NCI-H2196 (cell line): ENCODE measurements at regions not wholly inside any gene's neighbourhood (a gene's known extent, or its start where the extent isn't known, plus 50 kb on each side); places are given as distances from the start of the nearest gene placed in this dataset.

Experiments
- DNase-seq: peaks from one replicate; lab custom pipeline; 2025; ENCODE audit not compliant: unreplicated experiment; lab: John Stamatoyannopoulos, UW

DNA sequence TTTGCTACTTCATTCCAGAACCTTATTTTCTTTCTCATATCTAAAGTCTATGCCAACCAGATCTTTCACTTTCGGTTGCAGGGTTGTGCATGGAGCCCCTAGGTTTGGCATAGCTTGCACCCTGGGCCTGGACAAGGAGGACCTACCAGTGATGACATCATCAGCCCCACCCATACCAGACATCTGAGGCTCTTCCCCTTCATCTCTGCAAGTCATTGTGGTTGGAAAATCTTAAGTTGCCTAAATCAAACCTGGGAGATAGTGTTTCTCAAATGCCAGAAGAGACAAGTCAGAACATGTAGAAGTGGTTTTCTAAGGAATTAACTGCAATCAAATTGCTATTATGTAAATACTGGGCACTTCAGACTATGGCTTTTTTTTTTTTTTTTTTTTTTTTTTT is 363.3 kb downstream of the ZNF516 start:
- no peak for DNase-seq

- DNase-seq: no peak
These were observed 364.2 kb downstream of the ZNF516 start for GRCh38 chr18:76130845-76131244.

- DNase-seq: no peak
These were observed 368.7 kb downstream of the ZNF516 start for GRCh38 chr18:76126327-76126726.

DNA sequence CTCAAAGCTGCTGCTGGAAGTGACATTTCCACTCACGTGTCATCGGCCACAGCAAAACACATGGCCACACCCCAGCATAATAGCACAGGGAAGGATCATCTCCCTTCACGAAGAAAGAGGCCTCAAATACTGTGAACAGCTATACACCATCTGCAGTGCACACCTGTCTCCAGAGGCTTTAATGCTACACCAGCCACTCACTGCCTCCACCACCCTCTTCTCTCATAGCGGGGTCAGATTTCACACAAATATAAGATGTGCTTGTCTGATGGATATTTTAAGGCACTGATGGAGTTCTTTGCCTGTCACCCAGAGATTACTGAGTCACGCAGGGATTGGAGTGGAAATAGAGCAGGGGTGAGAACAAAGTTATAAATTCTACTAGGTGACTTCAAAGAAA is 374.0 kb downstream of the ZNF516 start:
- no peak for DNase-seq

- no peak for DNase-seq
These were observed 379.5 kb downstream of the ZNF516 start for GRCh38 chr18:76115580-76115979.

- no peak for DNase-seq
These were observed 381.9 kb downstream of the ZNF516 start for GRCh38 chr18:76113101-76113500.

- no peak for DNase-seq
These were observed 392.4 kb downstream of the ZNF516 start for GRCh38 chr18:76102626-76103025.

GRCh38 chr18:76102156-76102555 is 392.9 kb downstream of the ZNF516 start:
- no peak for DNase-seq

- DNase-seq: no peak
These were observed 395.0 kb downstream of the ZNF516 start for GRCh38 chr18:76099931-76100457.

GRCh38 chr18:76098674-76099411 is 396.2 kb downstream of the ZNF516 start:
- DNase-seq: no peak

DNA sequence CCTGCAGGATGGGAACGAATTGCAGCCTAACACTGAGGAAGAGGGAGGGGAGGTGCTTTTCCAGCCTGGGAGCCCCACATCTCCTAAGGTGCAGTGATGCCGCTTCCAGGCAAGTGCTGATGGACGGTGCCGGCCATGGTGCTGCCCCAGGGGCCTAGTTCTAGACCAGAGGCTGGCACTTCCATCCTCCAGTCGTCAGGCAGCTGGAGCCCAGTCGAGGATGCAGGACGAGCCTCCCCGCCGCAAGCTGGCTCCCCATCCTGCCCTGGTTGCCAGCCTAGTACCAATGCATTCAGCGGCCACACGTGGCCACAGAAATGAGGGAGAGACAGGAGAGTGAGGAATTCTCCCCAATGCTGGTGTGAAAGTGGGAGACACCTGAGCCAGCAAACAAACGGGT is 413.5 kb downstream of the ZNF516 start:
- DNase-seq: no peak

GRCh38 chr18:76080430-76080829 is 414.6 kb downstream of the ZNF516 start:
- no peak for DNase-seq

GRCh38 chr18:76075777-76076176 is 419.3 kb downstream of the ZNF516 start:
- DNase-seq: no peak

DNA sequence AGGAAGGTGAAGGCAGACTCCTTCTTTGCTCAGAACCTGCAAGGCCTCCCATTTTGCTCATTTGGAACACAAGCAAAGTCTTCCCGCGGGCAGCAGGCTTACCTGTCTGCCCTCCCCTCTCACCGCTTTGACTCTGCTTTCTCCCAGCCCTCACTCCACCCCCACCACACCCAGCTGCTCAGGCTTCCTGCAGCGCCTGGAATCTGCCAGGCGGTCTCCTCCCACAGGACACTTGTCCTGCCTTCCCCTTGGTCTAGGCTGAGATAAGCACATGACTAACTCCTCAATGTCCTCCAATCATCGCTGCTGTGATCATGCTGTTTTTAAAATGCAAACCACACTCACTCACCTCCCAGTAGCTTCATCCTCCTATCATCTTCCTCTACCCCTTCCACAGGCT is 430.0 kb downstream of the ZNF516 start:
- no peak for DNase-seq

DNA sequence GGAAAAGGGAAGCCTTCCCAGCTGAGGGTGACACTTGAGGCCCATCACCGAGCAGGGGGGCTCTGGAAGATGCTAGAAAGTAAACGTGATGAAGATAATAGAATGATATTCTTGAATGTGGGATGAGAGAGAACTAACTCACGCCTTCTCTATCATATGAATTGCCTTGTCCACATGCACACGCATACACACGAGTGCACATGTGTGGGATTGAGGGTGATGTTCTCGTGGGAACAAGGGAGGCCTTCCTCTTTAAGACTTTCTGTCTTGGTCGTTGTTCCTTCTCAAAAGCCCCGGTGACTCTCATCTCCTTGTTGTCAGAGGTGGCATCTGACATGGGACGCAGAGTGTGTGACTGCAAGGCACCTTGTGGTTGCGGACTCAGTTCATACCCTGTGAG is 436.9 kb downstream of the ZNF516 start:
- DNase-seq: no peak

DNA sequence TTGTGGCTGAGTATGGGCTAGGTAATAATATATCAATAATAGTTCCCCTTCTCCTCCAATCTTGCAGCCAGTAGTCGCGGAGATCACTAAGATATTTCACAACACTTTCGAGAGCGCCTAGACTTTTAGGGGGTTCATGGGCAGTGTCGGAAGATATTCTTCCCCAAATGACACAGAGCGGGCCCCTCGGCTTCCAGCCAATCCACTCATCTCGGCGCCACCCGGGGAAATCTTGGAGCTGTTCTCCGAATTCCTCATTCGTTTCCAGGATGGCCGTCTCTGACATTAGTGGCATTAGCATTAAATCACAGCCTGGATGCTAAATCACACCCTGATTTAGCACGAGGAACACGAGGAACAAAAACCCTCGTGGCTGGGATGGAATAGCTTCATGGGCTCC is 437.7 kb downstream of the ZNF516 start:
- no peak for DNase-seq

- no peak for DNase-seq
These were observed 438.5 kb downstream of the ZNF516 start for GRCh38 chr18:76056471-76057110.

GRCh38 chr18:76055578-76055977 is 439.5 kb downstream of the ZNF516 start:
- no peak for DNase-seq

DNA sequence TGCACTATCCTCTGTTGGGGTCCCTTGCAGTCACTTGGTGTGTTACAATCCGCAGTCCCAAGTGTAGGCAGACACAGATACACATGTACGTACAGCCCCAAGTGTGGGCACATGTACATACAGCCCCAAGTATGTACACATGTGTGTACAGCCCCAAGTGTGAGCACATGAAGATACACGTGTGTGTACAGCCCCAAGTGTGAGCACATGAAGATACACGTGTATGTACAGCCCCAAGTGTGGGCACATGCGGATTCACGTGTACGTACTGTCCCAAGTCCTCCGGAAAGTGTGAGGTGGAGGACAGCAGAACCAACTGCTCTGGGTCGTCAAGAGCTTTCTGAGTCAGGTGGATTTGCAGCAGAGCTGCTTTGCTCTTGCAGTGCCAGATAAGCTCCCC is 440.0 kb downstream of the ZNF516 start:
- no peak for DNase-seq

DNA sequence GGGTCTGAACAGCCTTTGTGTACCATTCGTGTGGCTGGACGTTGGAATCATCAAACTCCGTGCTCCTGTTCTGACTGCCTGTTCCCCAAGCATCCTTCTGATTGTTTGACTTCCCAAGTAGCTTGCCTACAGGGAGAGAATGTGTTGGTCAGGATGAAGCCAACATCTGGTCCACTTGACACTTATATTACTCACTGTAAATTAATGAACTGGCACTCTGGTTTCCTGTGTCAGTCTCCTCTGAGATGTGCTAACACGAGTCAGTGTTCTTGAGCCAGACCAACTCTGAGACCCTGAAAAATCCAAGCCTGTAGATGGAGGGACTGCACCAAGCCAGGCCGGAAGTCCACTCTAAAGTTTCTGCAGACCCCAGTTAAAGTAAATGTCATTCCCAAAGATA is 440.9 kb downstream of the ZNF516 start:
- no peak for DNase-seq

GRCh38 chr18:76053551-76053950 is 441.5 kb downstream of the ZNF516 start:
- no peak for DNase-seq

- DNase-seq: no peak
These were observed 442.8 kb downstream of the ZNF516 start for GRCh38 chr18:76052227-76052595.
